NT2/D1 (cell line): ENCODE measurements at regions not wholly inside any gene's neighbourhood (a gene's known extent, or its start where the extent isn't known, plus 50 kb on each side); places are given as distances from the start of the nearest gene placed in this dataset.

Experiments
- DNase-seq: peaks from one replicate; pipeline ENCODE4 v3.0.0-alpha.2; 2011; ENCODE audit warnings: low read depth, low spot score
- H3K27me3 ChIP-seq: 2 replicates; pipeline ENCODE4 v1.6.0; 2011; ENCODE audit warnings: mild to moderate bottlenecking; ENCODE audit not compliant: insufficient read length, insufficient read depth
- H3K36me3 ChIP-seq: 2 replicates; pipeline ENCODE4 v1.6.1; 2011; ENCODE audit warnings: mild to moderate bottlenecking, low read length, mixed read lengths; ENCODE audit not compliant: insufficient read depth, insufficient read length
- H3K4me1 ChIP-seq: 2 replicates; pipeline ENCODE4 v1.5.1; 2011; ENCODE audit not compliant: insufficient read depth, insufficient read length
- H3K4me3 ChIP-seq: 2 replicates; pipeline ENCODE4 v1.5.1; 2011; ENCODE audit warnings: low read depth; ENCODE audit not compliant: insufficient read length
- H3K9ac ChIP-seq: 2 replicates; pipeline ENCODE4 v1.6.0; 2011; ENCODE audit warnings: low read depth; ENCODE audit not compliant: insufficient read length
- H3K9me3 ChIP-seq: 2 replicates; pipeline ENCODE4 v1.5.1; 2011; ENCODE audit warnings: mild to moderate bottlenecking, low read length; ENCODE audit not compliant: insufficient read depth
- SUZ12 ChIP-seq: IDR thresholded peaks from 2 replicates; pipeline ENCODE4 v1.6.1; 2011; ENCODE audit not compliant: insufficient read length, insufficient read depth; ENCODE audit errors: extremely low read depth
- YY1 ChIP-seq: IDR thresholded peaks from 2 replicates; pipeline ENCODE4 v1.6.1; 2011; ENCODE audit not compliant: insufficient read length, insufficient read depth
- ZNF274 ChIP-seq: IDR thresholded peaks from 2 replicates; pipeline ENCODE4 v1.6.1; 2011; ENCODE audit warnings: mild to moderate bottlenecking, low read depth, low read length

DNA sequence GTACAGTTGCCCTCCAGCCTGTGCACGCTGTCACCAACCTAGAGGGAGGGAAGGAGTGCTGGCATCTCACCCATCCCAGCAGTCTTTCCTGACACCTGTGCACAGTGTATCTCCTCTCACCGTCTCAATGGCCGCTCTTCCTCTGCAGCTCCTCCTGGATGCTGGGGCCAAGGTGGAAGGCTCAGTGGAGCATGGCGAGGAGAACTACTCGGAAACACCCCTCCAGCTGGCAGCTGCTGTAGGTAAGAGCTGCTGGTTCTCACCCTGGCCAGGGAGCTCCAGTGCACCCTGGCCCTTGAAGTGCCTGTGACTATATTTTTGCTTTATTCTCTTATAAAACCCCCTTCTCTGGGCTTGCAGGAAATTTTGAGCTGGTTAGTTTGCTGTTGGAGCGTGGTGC, 68.7 kb upstream of the PWP1 start:
- Histone ChIP-seq H3K36me3 (no peaks in the 10 kb centered on the region), H3K4me3 (no peak overlapping the region), H3K27me3 (no peaks in the 10 kb centered on the region), H3K9ac (no peak overlapping the region), H3K4me1 (peaks cover 4% of the 10 kb centered on the region), H3K9me3 (no peaks in the 10 kb centered on the region)
- no peak for TF ChIP-seq YY1
- no peak for TF ChIP-seq SUZ12
- TF ChIP-seq ZNF274: no peak
- DNase-seq: no peak

DNA sequence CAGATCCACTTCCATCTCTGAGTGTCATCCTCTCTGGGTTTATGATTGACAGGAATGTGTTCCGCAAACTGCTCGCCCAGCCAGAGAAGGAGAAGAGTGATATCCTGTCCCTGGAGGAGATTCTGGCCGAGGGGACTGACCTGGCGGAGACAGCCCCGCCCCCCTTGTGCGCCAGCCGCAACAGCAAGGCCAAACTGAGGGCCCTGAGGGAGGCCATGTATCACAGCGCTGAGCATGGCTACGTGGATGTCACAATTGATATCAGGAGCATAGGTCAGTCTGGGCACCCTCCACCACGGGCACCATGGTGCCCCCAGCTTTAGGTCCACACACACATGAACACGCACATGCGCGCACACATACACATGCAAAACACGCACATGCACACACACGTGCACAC, 67.5 kb upstream of the PWP1 start:
- DNase-seq: no peak
- peaks cover 4% of the 10 kb centered on the region for H3K4me1 ChIP-seq
- H3K9me3 ChIP-seq: no peaks in the 10 kb centered on the region
- H3K4me3 ChIP-seq: no peak overlapping the region
- no peaks in the 10 kb centered on the region for H3K36me3 ChIP-seq
- no peaks in the 10 kb centered on the region for H3K27me3 ChIP-seq
- TF ChIP-seq YY1 (no peak), SUZ12 (no peak), ZNF274 (no peak)
- H3K9ac ChIP-seq: no peak overlapping the region

DNA sequence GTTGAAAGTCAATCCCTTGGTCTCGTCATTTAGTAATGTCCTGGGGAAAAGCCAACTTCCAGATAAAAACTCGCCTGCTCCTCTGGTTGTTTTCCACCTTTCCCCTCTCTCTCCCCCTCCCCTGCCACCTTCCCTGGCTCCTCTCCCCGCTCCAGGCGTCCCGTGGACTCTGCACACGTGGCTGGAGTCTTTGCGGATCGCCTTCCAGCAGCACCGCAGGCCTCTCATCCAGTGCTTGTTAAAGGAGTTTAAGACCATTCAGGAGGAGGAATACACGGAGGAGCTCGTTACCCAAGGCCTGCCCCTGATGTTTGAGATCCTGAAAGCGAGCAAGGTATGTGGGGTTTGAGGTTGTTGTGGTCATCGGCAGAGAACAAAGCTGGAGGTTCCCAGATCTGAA, 65.8 kb upstream of the PWP1 start:
- peaks cover 4% of the 10 kb centered on the region for H3K4me1 ChIP-seq
- no peaks in the 10 kb centered on the region for H3K36me3 ChIP-seq
- H3K9me3 ChIP-seq: peaks cover 3% of the 10 kb centered on the region; the same call in 1 of the 2 replicates
- no peak overlapping the region for H3K4me3 ChIP-seq
- TF ChIP-seq YY1 (no peak), ZNF274 (no peak), SUZ12 (no peak)
- no peak for DNase-seq
- H3K27me3 ChIP-seq: no peaks in the 10 kb centered on the region
- H3K9ac ChIP-seq: no peak overlapping the region

DNA sequence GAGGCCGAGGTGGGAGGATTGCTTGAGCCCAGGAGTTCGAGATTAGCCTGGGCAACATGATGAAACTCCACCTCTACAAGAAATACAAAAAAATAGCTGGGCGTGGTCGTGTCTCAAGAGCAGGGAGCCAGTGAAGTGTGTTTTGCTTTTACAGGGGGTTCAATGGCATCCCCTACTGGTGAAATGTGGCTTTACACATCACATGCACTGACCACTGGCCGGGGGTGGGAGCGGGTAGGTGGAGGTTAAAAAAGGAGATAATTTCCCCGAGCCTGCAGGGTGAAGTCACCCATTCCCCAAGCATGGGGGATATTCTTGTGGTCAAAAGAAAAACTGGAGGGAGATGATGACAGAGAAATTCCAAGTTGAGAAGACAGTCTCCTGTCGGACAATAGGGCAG, 63.6 kb upstream of the PWP1 start:
- no peak overlapping the region for H3K9ac ChIP-seq
- DNase-seq: peak; percentile 55
- H3K4me1 ChIP-seq: peaks cover 4% of the 10 kb centered on the region
- H3K36me3 ChIP-seq: no peaks in the 10 kb centered on the region
- H3K27me3 ChIP-seq: no peaks in the 10 kb centered on the region
- H3K4me3 ChIP-seq: no peak overlapping the region
- H3K9me3 ChIP-seq: peaks cover 8% of the 10 kb centered on the region; the same call in 1 of the 2 replicates
- no peak for TF ChIP-seq YY1
- TF ChIP-seq ZNF274: no peak
- TF ChIP-seq SUZ12: no peak

DNA sequence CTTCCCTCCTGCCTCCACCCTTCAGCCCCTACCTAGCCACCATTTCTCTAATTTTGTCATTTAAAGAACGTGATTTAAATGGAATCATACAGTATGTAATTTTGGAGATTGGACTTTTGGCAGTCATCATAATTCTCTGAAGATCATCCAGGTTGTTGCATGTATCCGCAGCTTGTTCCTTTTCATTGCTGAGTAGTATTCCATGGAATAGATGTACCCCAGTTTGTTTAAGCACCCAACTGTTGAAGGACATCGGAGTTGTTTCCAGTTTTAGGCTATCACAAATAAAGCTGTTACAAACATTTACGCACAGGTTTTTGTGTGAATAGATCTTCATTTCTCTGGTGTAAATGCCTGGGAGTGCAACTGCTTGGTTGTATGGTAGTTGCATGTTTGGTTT, 61.1 kb upstream of the PWP1 start:
- no peaks in the 10 kb centered on the region for H3K27me3 ChIP-seq
- no peaks in the 10 kb centered on the region for H3K36me3 ChIP-seq
- H3K4me1 ChIP-seq: no peaks in the 10 kb centered on the region
- no peak for DNase-seq
- H3K4me3 ChIP-seq: no peak overlapping the region
- no peak overlapping the region for H3K9ac ChIP-seq
- peaks cover 8% of the 10 kb centered on the region; the same call in 1 of the 2 replicates for H3K9me3 ChIP-seq
- TF ChIP-seq ZNF274 (no peak), YY1 (no peak), SUZ12 (no peak)

DNA sequence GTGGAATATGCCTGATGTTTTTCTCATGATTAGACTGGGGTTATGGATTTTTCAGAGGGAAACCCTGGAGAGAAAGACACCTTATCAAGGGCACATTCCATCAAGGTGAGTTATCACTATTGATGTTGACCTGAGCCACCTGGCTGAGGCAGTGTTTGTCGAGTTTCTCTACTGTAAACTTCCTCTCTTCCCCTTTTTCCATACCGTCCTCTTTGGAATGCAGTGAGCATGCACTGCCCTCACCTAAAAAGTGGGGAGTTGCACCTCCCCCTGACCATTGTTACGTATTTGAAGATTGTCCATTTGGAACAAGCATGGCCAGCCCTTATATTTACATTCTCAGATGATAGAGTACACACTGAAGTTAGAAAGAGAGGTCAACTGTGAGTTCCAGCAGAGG, 53.9 kb upstream of the PWP1 start:
- TF ChIP-seq ZNF274 (no peak), SUZ12 (no peak), YY1 (no peak)
- Histone ChIP-seq H3K27me3 (no peaks in the 10 kb centered on the region), H3K4me1 (peaks cover 2% of the 10 kb centered on the region), H3K36me3 (no peaks in the 10 kb centered on the region), H3K4me3 (no peak overlapping the region), H3K9me3 (0 out of 2 replicates have a peak, but pooled peaks cover 3% of the 10 kb centered on the region), H3K9ac (no peak overlapping the region)
- DNase-seq: no peak

DNA sequence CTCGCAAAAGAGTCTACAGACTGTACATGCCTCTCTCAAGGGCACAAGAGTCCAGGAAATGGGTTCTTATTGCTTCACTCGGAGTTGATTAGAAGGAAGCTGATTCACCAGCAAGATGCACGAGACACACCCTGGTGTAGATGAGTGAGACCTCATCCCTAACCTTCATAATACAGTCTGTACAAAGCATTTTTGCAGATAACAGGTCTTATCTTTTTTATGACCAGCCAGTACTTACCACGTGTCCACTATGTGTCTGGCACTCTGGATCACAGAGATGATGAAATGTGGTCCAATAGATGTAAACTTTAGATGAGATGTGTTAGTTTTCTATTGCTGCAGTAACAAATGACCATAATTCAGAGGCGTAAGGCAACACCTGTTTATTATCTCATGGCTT, 53.4 kb upstream of the PWP1 start:
- H3K4me3 ChIP-seq: no peak overlapping the region
- no peak for DNase-seq
- TF ChIP-seq ZNF274: no peak
- no peak for TF ChIP-seq SUZ12
- no peak for TF ChIP-seq YY1
- peaks cover 2% of the 10 kb centered on the region for H3K4me1 ChIP-seq
- H3K9ac ChIP-seq: no peak overlapping the region
- no peaks in the 10 kb centered on the region for H3K27me3 ChIP-seq
- H3K9me3 ChIP-seq: 0 out of 2 replicates have a peak, but pooled peaks cover 3% of the 10 kb centered on the region
- no peaks in the 10 kb centered on the region for H3K36me3 ChIP-seq

DNA sequence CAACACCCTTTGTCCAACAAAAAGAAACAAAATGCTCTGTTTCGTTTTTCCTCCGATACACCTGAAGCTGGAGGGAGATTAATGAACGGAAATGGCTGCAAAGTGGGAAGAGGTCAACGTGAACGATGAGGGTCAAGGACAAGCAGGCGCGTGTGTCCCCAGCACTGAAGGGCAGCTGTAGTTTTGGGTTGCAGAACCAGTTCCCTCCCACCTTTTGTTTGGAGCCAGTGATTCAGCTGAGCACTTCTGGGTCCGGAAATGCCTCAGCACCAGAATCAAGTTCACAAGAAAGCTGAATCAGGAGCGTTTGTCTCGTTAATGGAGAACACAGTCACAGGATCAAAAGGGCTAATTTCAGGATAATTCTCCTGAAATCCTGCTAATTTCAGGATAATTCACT, 51.1 kb upstream of the PWP1 start:
- peaks cover 2% of the 10 kb centered on the region for H3K4me1 ChIP-seq
- TF ChIP-seq ZNF274: no peak
- TF ChIP-seq YY1: no peak
- no peak for TF ChIP-seq SUZ12
- no peaks in the 10 kb centered on the region for H3K27me3 ChIP-seq
- H3K36me3 ChIP-seq: no peaks in the 10 kb centered on the region
- peak overlapping the region; percentile 33 for H3K9ac ChIP-seq
- H3K4me3 ChIP-seq: no peak overlapping the region
- no peak for DNase-seq
- 0 out of 2 replicates have a peak, but pooled peaks cover 3% of the 10 kb centered on the region for H3K9me3 ChIP-seq
